GM13976 (cell line): ENCODE measurements at regions not wholly inside any gene's neighbourhood (a gene's known extent, or its start where the extent isn't known, plus 50 kb on each side); places are given as distances from the start of the nearest gene placed in this dataset.

Source experiments
- DNase-seq: peaks from one replicate; pipeline ENCODE4 v3.0.0; 2012; ENCODE audit warnings: low spot score
- in situ Hi-C: fragments of 300-500 bp; cut with MboI; formaldehyde crosslinking; loops from one replicate; pipeline ENCODE4 v1.12.0; 2022; ENCODE audit warnings: low sequenced_read_pairs, mixed read lengths, inconsistent platforms; ENCODE audit not compliant: unreplicated experiment
- TF ChIP-seq, protein P1 (sequence below): IDR thresholded peaks from 2 replicates; pipeline ENCODE4 v1.5.1; 2012; ENCODE audit warnings: borderline replicate concordance, mild to moderate bottlenecking; ENCODE audit not compliant: insufficient read depth; ENCODE audit errors: extremely low read depth, missing control alignments, control extremely low read depth

DNA sequence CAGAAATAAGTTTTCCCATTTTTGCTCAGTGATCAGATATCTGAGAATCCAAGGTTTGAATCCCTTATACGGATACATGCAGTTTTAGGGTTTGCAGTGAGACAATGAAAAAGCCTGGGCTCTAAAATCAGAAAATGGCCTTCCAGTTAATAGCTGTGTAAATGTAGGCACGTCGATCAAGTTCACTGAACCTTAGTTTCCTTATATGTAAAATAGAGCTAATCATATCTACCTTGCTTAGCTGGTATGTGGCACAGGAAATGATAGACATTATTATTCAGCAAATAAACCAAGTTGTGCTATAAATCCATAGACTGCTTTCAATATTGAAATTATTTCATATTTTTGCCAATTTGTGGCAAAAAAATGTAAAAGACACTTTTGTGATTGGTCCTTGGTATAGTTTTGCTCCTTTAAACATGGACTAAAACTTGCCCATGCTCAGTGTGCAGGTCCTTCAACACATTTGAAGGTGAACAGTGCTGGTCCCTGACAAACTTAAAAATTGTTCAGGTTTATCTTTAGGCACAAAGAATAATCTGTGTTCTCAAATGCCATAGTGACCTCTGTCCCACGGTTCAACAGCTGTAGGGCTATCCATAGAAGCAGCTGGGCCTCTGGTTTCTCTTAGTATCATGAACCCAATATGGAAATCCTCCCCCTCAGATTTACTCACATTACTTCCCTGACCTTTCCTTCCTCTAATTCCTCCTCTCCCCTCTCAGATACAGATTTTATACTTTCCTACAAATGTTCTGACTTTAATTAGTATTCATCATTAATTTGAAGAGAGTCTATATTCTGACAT lies 51.0 kb downstream of the CCDC54 start:
- TF ChIP-seq, protein P1, sequence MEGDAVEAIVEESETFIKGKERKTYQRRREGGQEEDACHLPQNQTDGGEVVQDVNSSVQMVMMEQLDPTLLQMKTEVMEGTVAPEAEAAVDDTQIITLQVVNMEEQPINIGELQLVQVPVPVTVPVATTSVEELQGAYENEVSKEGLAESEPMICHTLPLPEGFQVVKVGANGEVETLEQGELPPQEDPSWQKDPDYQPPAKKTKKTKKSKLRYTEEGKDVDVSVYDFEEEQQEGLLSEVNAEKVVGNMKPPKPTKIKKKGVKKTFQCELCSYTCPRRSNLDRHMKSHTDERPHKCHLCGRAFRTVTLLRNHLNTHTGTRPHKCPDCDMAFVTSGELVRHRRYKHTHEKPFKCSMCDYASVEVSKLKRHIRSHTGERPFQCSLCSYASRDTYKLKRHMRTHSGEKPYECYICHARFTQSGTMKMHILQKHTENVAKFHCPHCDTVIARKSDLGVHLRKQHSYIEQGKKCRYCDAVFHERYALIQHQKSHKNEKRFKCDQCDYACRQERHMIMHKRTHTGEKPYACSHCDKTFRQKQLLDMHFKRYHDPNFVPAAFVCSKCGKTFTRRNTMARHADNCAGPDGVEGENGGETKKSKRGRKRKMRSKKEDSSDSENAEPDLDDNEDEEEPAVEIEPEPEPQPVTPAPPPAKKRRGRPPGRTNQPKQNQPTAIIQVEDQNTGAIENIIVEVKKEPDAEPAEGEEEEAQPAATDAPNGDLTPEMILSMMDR: no peak
- DNase-seq: no peak
- in situ Hi-C loops: no loop called here

DNA sequence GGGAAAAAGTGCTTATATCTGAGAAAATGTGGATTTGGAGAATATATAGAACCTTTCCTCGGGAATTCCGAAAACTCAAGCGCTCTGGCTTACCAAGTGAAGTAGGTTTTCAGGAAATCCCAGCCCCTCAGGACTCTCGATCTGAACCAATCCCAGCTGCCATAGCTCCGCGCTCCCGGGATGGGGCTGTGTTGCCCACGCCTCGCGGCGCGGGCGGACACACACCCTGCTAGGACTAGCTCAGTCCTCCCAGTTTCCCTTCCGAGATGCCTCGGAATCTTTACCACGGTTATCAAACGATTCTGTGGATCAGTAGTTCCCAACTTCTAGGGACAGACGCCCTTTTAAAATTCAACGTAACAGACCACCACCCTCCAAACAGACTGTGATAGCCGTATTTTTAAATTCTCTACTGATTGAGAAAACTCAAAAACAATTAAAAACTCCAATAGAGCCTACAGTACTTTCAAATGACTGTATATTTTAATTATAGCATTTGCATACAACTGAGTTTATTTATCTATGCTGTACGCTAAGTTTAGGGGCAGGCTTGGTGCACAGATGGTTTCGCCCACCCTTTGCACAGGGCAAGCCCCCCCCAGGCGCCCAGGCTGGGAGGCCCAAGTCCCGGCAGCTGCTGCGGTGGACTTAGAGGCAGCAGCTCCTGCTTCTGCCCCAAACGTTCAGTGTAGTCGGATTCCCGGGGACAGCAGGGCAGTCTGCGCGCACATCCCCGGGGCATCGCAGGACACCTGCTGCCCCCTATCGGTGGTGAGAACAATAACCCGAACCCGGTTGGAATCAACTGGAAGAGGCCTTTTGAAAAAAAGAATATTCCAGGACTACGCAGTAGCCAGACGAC lies 52.3 kb downstream of the CCDC54 start:
- peak; percentile 84 for DNase-seq
- TF ChIP-seq, protein P1: peak; percentile 64
- in situ Hi-C loops: no loop called here

DNA sequence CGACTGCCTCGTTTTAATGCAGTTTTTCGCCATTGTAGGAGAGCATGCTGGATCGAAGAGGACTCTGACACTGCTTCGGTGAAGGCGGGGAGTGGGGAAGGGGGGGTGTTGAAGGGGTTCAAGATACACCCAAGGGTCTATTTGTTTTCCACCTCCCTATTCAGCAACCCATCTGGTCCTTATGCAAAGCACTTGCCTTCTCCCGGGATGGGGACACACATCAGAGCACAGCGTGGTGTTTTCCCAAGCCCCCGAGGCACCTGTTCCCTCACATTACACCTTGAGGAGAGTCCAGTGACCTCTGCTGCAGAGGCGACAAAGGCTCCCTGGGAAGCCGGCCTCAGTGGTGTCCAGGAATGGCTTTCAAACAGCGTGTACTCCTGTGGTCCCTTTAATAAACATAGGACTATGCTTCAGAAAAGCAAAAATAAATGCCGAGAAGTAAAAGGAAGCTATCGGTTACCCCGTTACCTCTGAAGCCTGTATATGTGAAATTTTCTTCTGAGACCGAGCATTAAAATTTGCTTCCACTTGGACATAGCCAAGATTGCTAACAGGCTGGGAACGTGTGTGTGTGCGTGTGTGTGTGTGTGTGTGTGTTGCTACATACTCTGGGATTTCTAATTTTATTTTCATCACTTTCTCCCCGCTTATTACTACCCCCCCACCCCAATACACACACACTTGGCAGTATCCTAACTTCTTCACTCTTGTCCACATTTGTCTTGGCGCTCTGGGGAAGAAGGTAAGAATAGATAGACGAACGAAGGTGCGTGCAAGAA lies 53.2 kb downstream of the CCDC54 start:
- peak; percentile 21 for DNase-seq
- in situ Hi-C loops: no loop called here
- TF ChIP-seq, protein P1: no peak

DNA sequence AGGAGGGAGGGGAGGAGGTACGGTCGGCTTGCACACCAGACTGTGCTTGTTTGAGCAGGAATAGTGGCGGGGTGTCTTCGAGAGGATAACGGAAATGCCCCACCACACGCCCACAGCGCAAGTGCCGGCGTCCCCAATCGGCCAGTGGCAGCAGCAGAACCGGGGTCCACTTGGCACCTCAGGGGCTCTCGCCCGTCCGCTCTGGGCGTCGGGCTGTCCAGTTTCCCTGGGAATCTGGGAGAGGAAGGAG lies 53.7 kb downstream of the CCDC54 start:
- TF ChIP-seq, protein P1: no peak
- in situ Hi-C loops: no loop called here
- DNase-seq: no peak

DNA sequence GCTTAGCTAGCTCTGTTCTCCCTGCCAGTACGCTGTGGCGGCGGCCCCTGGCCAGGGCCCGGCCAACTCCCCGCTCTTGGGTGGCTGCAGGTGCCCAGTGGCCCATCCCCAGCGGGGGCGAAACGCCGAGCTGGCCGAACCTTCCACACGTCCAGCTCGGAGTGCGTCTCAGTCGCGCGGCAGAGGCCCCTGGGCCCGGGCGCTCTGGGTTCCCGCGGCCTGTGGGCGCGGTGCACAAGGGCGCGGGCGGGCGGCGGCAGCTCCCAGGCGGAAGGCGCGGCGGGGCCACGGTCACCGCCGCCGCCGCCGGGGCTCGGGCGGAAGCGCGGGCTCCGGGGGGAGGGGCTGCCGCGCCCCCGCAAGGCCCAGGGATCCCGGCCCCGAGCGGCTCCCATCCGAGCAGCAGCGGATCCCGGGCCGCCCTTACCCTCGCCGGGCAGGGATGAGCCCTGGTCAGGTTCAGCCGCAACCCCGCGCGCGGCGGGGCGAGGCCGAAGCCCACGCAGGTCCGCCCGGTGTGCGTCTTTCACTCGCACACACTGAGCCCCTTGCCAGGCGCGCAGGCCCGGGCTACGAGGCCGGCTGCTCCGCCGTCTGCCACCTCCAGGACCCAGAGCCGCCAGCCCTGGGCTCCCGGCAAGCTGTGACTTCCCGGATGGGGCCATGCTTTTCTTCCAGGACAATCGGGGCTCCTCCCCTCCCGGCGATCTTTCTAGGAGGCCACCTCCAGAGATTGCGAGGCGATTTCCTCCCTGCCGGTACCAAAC lies 54.2 kb downstream of the CCDC54 start:
- TF ChIP-seq, protein P1: no peak
- in situ Hi-C loops: no loop called here
- peak; percentile 70 for DNase-seq
